ENCODE measurements at regions not wholly inside any gene's neighbourhood (a gene's known extent, or its start where the extent isn't known, plus 50 kb on each side); places are given as distances from the start of the nearest gene placed in this dataset.

GRCh38 chr6:81380718-81381338 lies 371.7 kb downstream of the TENT5A start:
- WGBS (ENCODE audit: insufficient coverage, insufficient replicate concordance, low lambda C conversion rate, missing lambda C conversion rate): 40% methylated on average over 1 of the region's 1 CpG
- Histone ChIP-seq H3K9me3 (replicated peaks; ENCODE audit: control insufficient read depth, insufficient read depth, low read length) (no peaks in the 10 kb centered on the region), H4K20me1 (ENCODE audit: control insufficient read depth, insufficient read depth) (no peaks in the 10 kb centered on the region), H3K27me3 (replicated peaks in 1 of 2; ENCODE audit: control insufficient read depth in 2 of 2, insufficient read depth in 2 of 2, low read length in 1 of 2) (no peaks in the 10 kb centered on the region), H3K27ac (ENCODE audit: control insufficient read depth, insufficient read depth) (no peak overlapping the region), H2AFZ (ENCODE audit: control insufficient read depth, low read depth, low read length) (no peak overlapping the region), H3K4me3 (no peak overlapping the region), H3K36me3 (ENCODE audit: control insufficient read depth in 2 of 2, insufficient read depth in 2 of 2, low read length in 1 of 2) (no peaks in the 10 kb centered on the region), H3K9ac (ENCODE audit: control insufficient read depth, insufficient read depth, low read length) (no peak overlapping the region), H3K4me2 (ENCODE audit: control insufficient read depth, insufficient read depth) (no peak overlapping the region), H3K79me2 (ENCODE audit: control insufficient read depth, insufficient read depth, low read length) (no peaks in the 10 kb centered on the region), H3K4me1 (ENCODE audit: control insufficient read depth, insufficient read depth, low read length) (no peaks in the 10 kb centered on the region)
- no peak for FAIRE-seq
- intact Hi-C loops (cut with micrococcal nuclease; ENCODE audit: unreplicated experiment): no loop called here
- in situ Hi-C loops (cut with MboI): no loop called here
- ATAC-seq: no peak
- CTCF ChIA-PET: interaction anchor here (0.7 to 1.0 kb wide), 2 partner anchors 12 to 13 kb away, joined by 3 to 4 read pairs; no protein-coding TSS in a partner anchor
- SMC1A ChIA-PET (ENCODE audit: uncharacterized antibody, unreplicated experiment): interaction anchor here (1.4 kb wide), 1 partner anchor 13 kb away, joined by 4 read pairs; no protein-coding TSS in a partner anchor
- TF ChIP-seq RCOR1 (conservative IDR thresholded peaks at IDR 0.05; ENCODE audit: low read depth, low read length): no peak
- no peak for TF ChIP-seq SMARCA5 (IDR thresholded peaks at IDR 0.05)
- TF ChIP-seq MEF2B (IDR thresholded peaks at IDR 0.05; ENCODE audit: partially characterized antibody, poor library complexity, severe bottlenecking): no peak
- TF ChIP-seq FOS (IDR thresholded peaks at IDR 0.05; ENCODE audit: borderline replicate concordance, extremely low read depth, insufficient read length): no peak
- TF ChIP-seq KLF5 (IDR thresholded peaks at IDR 0.05; ENCODE audit: partially characterized antibody): no peak
- TF ChIP-seq DPF2 (IDR thresholded peaks at IDR 0.05): no peak
- TF ChIP-seq BACH1 (IDR thresholded peaks at IDR 0.05; ENCODE audit: borderline replicate concordance): no peak
- TF ChIP-seq USF1 (IDR thresholded peaks at IDR 0.05; ENCODE audit: borderline replicate concordance, extremely low read length, insufficient read depth, low read depth, low read length): no peak
- no peak for TF ChIP-seq CBX5 (IDR thresholded peaks at IDR 0.05; ENCODE audit: low read depth)
- BruUV-seq (replicated peaks): no TSS peak
- POLR2A ChIA-PET: no interaction called here
- RAD21 ChIA-PET (ENCODE audit: unreplicated experiment): no interaction called here
- DNase-seq (ENCODE audit: low read depth, low spot score): no peak
